H9 (cell line): ENCODE measurements at regions not wholly inside any gene's neighbourhood (a gene's known extent, or its start where the extent isn't known, plus 50 kb on each side); places are given as distances from the start of the nearest gene placed in this dataset.

Experiments used
- DNase-seq: peaks from one replicate; pipeline ENCODE4 v3.0.0-alpha.2; 2017
- H2AFZ ChIP-seq: one replicate; pipeline ENCODE4 v1.6.1; 2013; ENCODE audit warnings: mild to moderate bottlenecking, low read length, control low read depth, moderate library complexity
- H2AK5ac ChIP-seq: 2 replicates; pipeline ENCODE4 v1.6.1; 2013; ENCODE audit warnings: low read length, control low read depth, mixed read lengths; ENCODE audit not compliant: insufficient read length
- H2BK120ac ChIP-seq: one replicate; pipeline ENCODE4 v1.6.1; 2013; ENCODE audit warnings: low read depth, mild to moderate bottlenecking, low read length, control low read depth, inconsistent platforms; ENCODE audit not compliant: poor library complexity, severe bottlenecking
- H2BK12ac ChIP-seq: 2 replicates; pipeline ENCODE4 v1.6.1; 2013; ENCODE audit warnings: low read length, control low read depth, mixed read lengths, low read depth; ENCODE audit not compliant: insufficient read length
- H2BK15ac ChIP-seq: 2 replicates; pipeline ENCODE4 v1.6.1; 2013; ENCODE audit warnings: low read depth, low read length, control low read depth
- H2BK20ac ChIP-seq: one replicate; pipeline ENCODE4 v1.6.1; 2013; ENCODE audit warnings: low read depth, mild to moderate bottlenecking, low read length, control low read depth, inconsistent platforms; ENCODE audit not compliant: poor library complexity, severe bottlenecking
- H2BK5ac ChIP-seq: 2 replicates; pipeline ENCODE4 v1.6.1; 2013; ENCODE audit warnings: low read length, control low read depth, mixed read lengths; ENCODE audit not compliant: insufficient read length
- H3K14ac ChIP-seq: 2 replicates; pipeline ENCODE4 v1.6.1; 2013; ENCODE audit warnings: low read length, control low read depth; ENCODE audit not compliant: insufficient read depth
- H3K18ac ChIP-seq: 2 replicates; pipeline ENCODE4 v1.6.1; 2013; ENCODE audit warnings: low read depth, mild to moderate bottlenecking, mixed read lengths, low read length, control low read depth; ENCODE audit not compliant: insufficient read length
- H3K23ac ChIP-seq: 2 replicates; pipeline ENCODE4 v1.6.1; 2013; ENCODE audit warnings: low read length, control low read depth, mixed read lengths, low read depth; ENCODE audit not compliant: insufficient read length
- H3K23me2 ChIP-seq: 2 replicates; pipeline ENCODE4 v1.6.1; 2013; ENCODE audit warnings: low read depth, mild to moderate bottlenecking, mixed read lengths, low read length, control low read depth; ENCODE audit not compliant: insufficient read length, poor library complexity, severe bottlenecking
- H3K27ac ChIP-seq: 2 replicates; pipeline ENCODE4 v1.5.1; 2013; ENCODE audit warnings: low read length, control low read depth, mixed read lengths, low read depth; ENCODE audit not compliant: insufficient read length
- H3K27me3 ChIP-seq: 2 replicates; pipeline ENCODE4 v1.6.1; 2013; ENCODE audit warnings: low read length, control low read depth, inconsistent platforms; ENCODE audit not compliant: insufficient read depth
- H3K4ac ChIP-seq: 2 replicates; pipeline ENCODE4 v1.6.1; 2013; ENCODE audit warnings: low read depth, mild to moderate bottlenecking, control low read depth, inconsistent platforms, low read length, moderate library complexity
- H3K4me1 ChIP-seq: 2 replicates; pipeline ENCODE4 v1.6.1; 2013; ENCODE audit warnings: low read length, control low read depth, inconsistent platforms; ENCODE audit not compliant: insufficient read depth
- H3K4me2 ChIP-seq: 2 replicates; pipeline ENCODE4 v1.6.1; 2013; ENCODE audit warnings: low read length, control low read depth, mixed read lengths; ENCODE audit not compliant: insufficient read length, insufficient read depth
- H3K56ac ChIP-seq: 2 replicates; pipeline ENCODE4 v1.6.1; 2013; ENCODE audit warnings: low read depth, mild to moderate bottlenecking, mixed read lengths, low read length, control low read depth; ENCODE audit not compliant: insufficient read length
- H3K79me1 ChIP-seq: 2 replicates; pipeline ENCODE4 v1.6.1; 2013; ENCODE audit warnings: low read depth, mild to moderate bottlenecking, moderate library complexity, low read length, control low read depth, inconsistent platforms; ENCODE audit not compliant: insufficient read depth, poor library complexity, severe bottlenecking
- H3K79me2 ChIP-seq: 2 replicates; pipeline ENCODE4 v1.6.1; 2013; ENCODE audit warnings: low read length, control low read depth, inconsistent platforms; ENCODE audit not compliant: insufficient read depth
- H3K9ac ChIP-seq: 2 replicates; pipeline ENCODE4 v1.6.1; 2013; ENCODE audit warnings: low read length, control low read depth, mixed read lengths; ENCODE audit not compliant: insufficient read length; ENCODE audit errors: extremely low read depth
- H3K9me3 ChIP-seq: one replicate; pipeline ENCODE4 v1.6.1; 2013; ENCODE audit warnings: low read depth, low read length, inconsistent platforms; ENCODE audit not compliant: control insufficient read depth
- H3T11ph ChIP-seq: one replicate; pipeline ENCODE4 v1.6.1; 2013; ENCODE audit warnings: mild to moderate bottlenecking, low read length, control low read depth, inconsistent platforms
- H4K20me1 ChIP-seq: one replicate; pipeline ENCODE4 v1.6.1; 2013; ENCODE audit not compliant: control insufficient read depth, insufficient read length, insufficient read depth
- H4K5ac ChIP-seq: 2 replicates; pipeline ENCODE4 v1.6.1; 2013; ENCODE audit warnings: low read depth, mild to moderate bottlenecking, mixed read lengths, low read length, control low read depth; ENCODE audit not compliant: insufficient read length
- H4K8ac ChIP-seq: replicated peaks from 2 replicates; pipeline ENCODE4 v1.6.1; 2013; ENCODE audit warnings: low read length, control low read depth, mixed read lengths, low read depth; ENCODE audit not compliant: insufficient read length
- H4K91ac ChIP-seq: 2 replicates; pipeline ENCODE4 v1.6.1; 2013; ENCODE audit warnings: low read depth, mild to moderate bottlenecking, moderate library complexity, mixed read lengths, low read length, control low read depth; ENCODE audit not compliant: insufficient read length
- H3K27ac Mint-ChIP-seq, 3 experiments: 2 replicates in 2 of 3; 3 replicates in 1 of 3; pipeline ENCODE4 v1.8.0; 2020 to 2021; ENCODE audit warnings: mixed read lengths in 3 of 3, mild to moderate bottlenecking in 1 of 3, moderate library complexity in 1 of 3
- H3K27me3 Mint-ChIP-seq: 2 replicates; pipeline ENCODE4 v1.8.0; 2021; ENCODE audit warnings: low read depth, mild to moderate bottlenecking, moderate library complexity, mixed read lengths
- H3K36me3 Mint-ChIP-seq, 3 experiments: 2 replicates in 2 of 3; 3 replicates in 1 of 3; pipeline ENCODE4 v1.8.0; 2020 to 2021; ENCODE audit warnings: low read depth in 3 of 3, mixed read lengths in 3 of 3; ENCODE audit not compliant: insufficient read depth in 1 of 3
- H3K4me1 Mint-ChIP-seq, 2 experiments: 2 replicates each; pipeline ENCODE4 v1.8.0; 2020; ENCODE audit warnings: mixed read lengths in 2 of 2
- H3K4me3 Mint-ChIP-seq, 2 experiments: 2 replicates in 1 of 2; 3 replicates in 1 of 2; pipeline ENCODE4 v1.8.0; 2020 to 2021; ENCODE audit warnings: mild to moderate bottlenecking in 2 of 2, mixed read lengths in 2 of 2, moderate library complexity in 1 of 2
- H3K9me3 Mint-ChIP-seq, 2 experiments: 2 replicates in 1 of 2; 3 replicates in 1 of 2; pipeline ENCODE4 v1.8.0; 2020; ENCODE audit warnings: mild to moderate bottlenecking in 2 of 2, mixed read lengths in 2 of 2, moderate library complexity in 1 of 2
- WGBS: extraction: QIAGEN DNeasy Blood & Tissue Kit; methylation state at CpG from one replicate; pipeline ENCODE4 v1.1.7; 2013; ENCODE audit warnings: missing lambda C conversion rate, low lambda C conversion rate, mixed read lengths; ENCODE audit not compliant: insufficient read length; ENCODE audit errors: extremely low coverage; 5-methylcytosine and 5-hydroxymethylcytosine counted together
- TF ChIP-seq, protein P1 (sequence below): fragments of 200-600 bp; sonication (generic); conservative IDR thresholded peaks from 3 replicates; pipeline ENCODE4 v1.8.0; 2021; ENCODE audit warnings: antibody characterized with exemption, mild to moderate bottlenecking

DNA sequence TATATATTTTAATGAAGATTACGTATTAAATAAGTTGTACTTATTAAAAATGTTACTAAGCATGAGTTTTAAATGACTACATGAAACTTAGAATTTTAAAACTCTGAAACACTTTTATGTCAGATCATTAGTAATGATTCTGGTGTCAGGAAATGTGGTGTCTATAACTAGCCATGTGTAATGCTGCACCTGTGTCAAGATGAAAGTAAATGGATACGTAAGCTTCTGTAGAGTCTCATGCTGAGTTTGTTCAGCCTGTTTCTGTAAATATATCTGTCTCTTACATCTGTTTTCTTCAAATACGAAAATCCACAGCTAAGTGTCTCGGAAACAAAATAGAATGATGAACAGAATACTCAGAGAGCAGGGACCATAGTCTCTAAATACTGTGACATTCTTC, 278.0 kb upstream of the SMC2 start:
- Histone ChIP-seq H4K20me1 (no peaks in the 10 kb centered on the region), H3K79me1 (no peaks in the 10 kb centered on the region), H3K4me2 (no peak overlapping the region), H2AK5ac (no peak overlapping the region), H3K79me2 (no peaks in the 10 kb centered on the region), H3T11ph (no peak overlapping the region), H3K4ac (no peak overlapping the region), H2BK20ac (no peak overlapping the region), H2BK5ac (no peak overlapping the region), H3K23ac (no peak overlapping the region), H2BK120ac (no peak overlapping the region), H2AFZ (no peak overlapping the region), H4K5ac (no peak overlapping the region), H3K56ac (no peak overlapping the region), H2BK12ac (no peak overlapping the region), H3K9me3 (no peaks in the 10 kb centered on the region), H3K9ac (no peak overlapping the region), H2BK15ac (no peak overlapping the region), H4K8ac (no peak overlapping the region), H3K18ac (no peak overlapping the region), H4K91ac (no peak overlapping the region), H3K14ac (no peak overlapping the region), H3K27ac (no peak overlapping the region), H3K23me2 (no peaks in the 10 kb centered on the region), H3K4me1 (no peaks in the 10 kb centered on the region), H3K27me3 (no peaks in the 10 kb centered on the region)
- Mint-ChIP-seq H3K9me3 (no peaks in the 10 kb centered on the region), H3K27me3 (no peaks in the 10 kb centered on the region), H3K4me3 (no peak overlapping the region), H3K27ac (no peak overlapping the region), H3K36me3 (no peaks in the 10 kb centered on the region), H3K4me1 (no peaks in the 10 kb centered on the region)
- WGBS, result no CpG with 5 or more reads among the region's 4 CpGs
- no peak for DNase-seq
- TF ChIP-seq, protein P1, sequence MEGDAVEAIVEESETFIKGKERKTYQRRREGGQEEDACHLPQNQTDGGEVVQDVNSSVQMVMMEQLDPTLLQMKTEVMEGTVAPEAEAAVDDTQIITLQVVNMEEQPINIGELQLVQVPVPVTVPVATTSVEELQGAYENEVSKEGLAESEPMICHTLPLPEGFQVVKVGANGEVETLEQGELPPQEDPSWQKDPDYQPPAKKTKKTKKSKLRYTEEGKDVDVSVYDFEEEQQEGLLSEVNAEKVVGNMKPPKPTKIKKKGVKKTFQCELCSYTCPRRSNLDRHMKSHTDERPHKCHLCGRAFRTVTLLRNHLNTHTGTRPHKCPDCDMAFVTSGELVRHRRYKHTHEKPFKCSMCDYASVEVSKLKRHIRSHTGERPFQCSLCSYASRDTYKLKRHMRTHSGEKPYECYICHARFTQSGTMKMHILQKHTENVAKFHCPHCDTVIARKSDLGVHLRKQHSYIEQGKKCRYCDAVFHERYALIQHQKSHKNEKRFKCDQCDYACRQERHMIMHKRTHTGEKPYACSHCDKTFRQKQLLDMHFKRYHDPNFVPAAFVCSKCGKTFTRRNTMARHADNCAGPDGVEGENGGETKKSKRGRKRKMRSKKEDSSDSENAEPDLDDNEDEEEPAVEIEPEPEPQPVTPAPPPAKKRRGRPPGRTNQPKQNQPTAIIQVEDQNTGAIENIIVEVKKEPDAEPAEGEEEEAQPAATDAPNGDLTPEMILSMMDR, result no peak
